Liver (tissue), 8 donors: ENCODE measurements at regions not wholly inside any gene's neighbourhood (a gene's known extent, or its start where the extent isn't known, plus 50 kb on each side); places are given as distances from the start of the nearest gene placed in this dataset.

Source experiments
- DNase-seq: peaks from one replicate; pipeline ENCODE4 v3.0.0-alpha.2; 2017; ENCODE audit warnings: low spot score
- H3K27ac ChIP-seq, 2 donors: one replicate each; pipeline ENCODE4 v1.7.0; 2013; ENCODE audit warnings: inconsistent platforms in 2 of 2, low read length in 2 of 2, control low read depth in 1 of 2, low read depth in 1 of 2, mild to moderate bottlenecking in 1 of 2
- H3K27me3 ChIP-seq, 4 donors: one replicate each; pipeline versions ENCODE4 v1.6.1 to v1.7.0; 2013; ENCODE audit warnings: low read length in 3 of 4, inconsistent platforms in 1 of 4, mild to moderate bottlenecking in 1 of 4, moderate library complexity in 1 of 4; ENCODE audit not compliant: control insufficient read depth in 4 of 4, insufficient read depth in 4 of 4
- H3K36me3 ChIP-seq, 4 donors: one replicate each; pipeline versions ENCODE4 v1.6.1 to v1.7.0; 2013; ENCODE audit warnings: low read length in 3 of 4, mild to moderate bottlenecking in 3 of 4, low read depth in 1 of 4, moderate library complexity in 1 of 4; ENCODE audit not compliant: control insufficient read depth in 4 of 4, insufficient read depth in 3 of 4
- H3K4me1 ChIP-seq, 4 donors: one replicate each; pipeline versions ENCODE4 v1.6.1 to v1.7.0; 2013; ENCODE audit warnings: low read length in 3 of 4, mild to moderate bottlenecking in 3 of 4, moderate library complexity in 1 of 4; ENCODE audit not compliant: control insufficient read depth in 4 of 4, insufficient read depth in 4 of 4
- H3K4me3 ChIP-seq, 3 donors: one replicate each; pipeline versions ENCODE4 v1.6.1 to v1.7.0; 2013; ENCODE audit warnings: low read length in 3 of 3, control low read depth in 1 of 3, low read depth in 1 of 3, mild to moderate bottlenecking in 1 of 3
- H3K9ac ChIP-seq, 2 donors: one replicate each; pipeline ENCODE4 v1.7.0; 2013; ENCODE audit warnings: low read length in 2 of 2, mild to moderate bottlenecking in 2 of 2, moderate library complexity in 2 of 2, control low read depth in 1 of 2, low read depth in 1 of 2
- H3K9me3 ChIP-seq, 4 donors: one replicate each; pipeline versions ENCODE4 v1.6.1 to v1.7.0; 2013; ENCODE audit warnings: low read length in 3 of 4; ENCODE audit not compliant: control insufficient read depth in 4 of 4
- FOXA1 ChIP-seq: IDR thresholded peaks from 2 replicates; pipeline ENCODE4 v1.6.1; 2016; ENCODE audit warnings: antibody characterized with exemption
- GABPA ChIP-seq, 2 donors: IDR thresholded peaks in 1 of 2; conservative IDR thresholded peaks in 1 of 2; 2 replicates each; pipeline ENCODE4 v1.6.1; 2016; ENCODE audit warnings: antibody characterized with exemption in 2 of 2, mild to moderate bottlenecking in 1 of 2, moderate library complexity in 1 of 2
- HNF4A ChIP-seq, 2 donors: conservative IDR thresholded peaks; 2 replicates each; pipeline ENCODE4 v1.6.1; 2016; ENCODE audit warnings: antibody characterized with exemption in 2 of 2, mild to moderate bottlenecking in 2 of 2
- HNF4G ChIP-seq: IDR thresholded peaks from 2 replicates; pipeline ENCODE4 v1.6.1; 2016; ENCODE audit warnings: antibody characterized with exemption
- JUND ChIP-seq, 2 donors: IDR thresholded peaks; 2 replicates each; pipeline ENCODE4 v1.6.1; 2016; ENCODE audit warnings: antibody characterized with exemption in 2 of 2
- NR2F2 ChIP-seq: IDR thresholded peaks from 2 replicates; pipeline ENCODE4 v1.6.1; 2016; ENCODE audit warnings: antibody characterized with exemption
- RXRA ChIP-seq, 2 donors: IDR thresholded peaks; 2 replicates each; pipeline ENCODE4 v1.6.1; 2017 to 2018; ENCODE audit warnings: antibody characterized with exemption in 2 of 2, mild to moderate bottlenecking in 1 of 2
- SP1 ChIP-seq: IDR thresholded peaks from 2 replicates; pipeline ENCODE4 v1.6.1; 2018; ENCODE audit warnings: antibody characterized with exemption, mild to moderate bottlenecking
- TAF1 ChIP-seq: conservative IDR thresholded peaks from 2 replicates; pipeline ENCODE4 v1.6.1; 2016; ENCODE audit warnings: antibody characterized with exemption, mild to moderate bottlenecking
- YY1 ChIP-seq: IDR thresholded peaks from 2 replicates; pipeline ENCODE4 v1.6.1; 2016; ENCODE audit warnings: antibody characterized with exemption, mild to moderate bottlenecking
- WGBS: extraction: QIAGEN DNeasy Blood & Tissue Kit; methylation state at CpG from one replicate; pipeline ENCODE4 v1.1.7; 2013; 5-methylcytosine and 5-hydroxymethylcytosine counted together
- TF ChIP-seq, protein P1 (sequence below): fragments of 150-350 bp; IDR thresholded peaks from 2 replicates; pipeline ENCODE4 v1.5.1; 2017; ENCODE audit warnings: improper control_type of control experiment, low read depth, low read length; ENCODE audit not compliant: missing input control
- TF ChIP-seq, protein P2 (sequence below): IDR thresholded peaks from 2 replicates; pipeline ENCODE4 v1.6.1; 2016; ENCODE audit warnings: antibody characterized with exemption
- TF ChIP-seq, protein P3 (sequence below): IDR thresholded peaks from 2 replicates; pipeline ENCODE4 v1.6.1; 2016; ENCODE audit warnings: antibody characterized with exemption
- TF ChIP-seq, protein P4 (sequence below): IDR thresholded peaks from 2 replicates; pipeline ENCODE4 v1.6.1; 2016; ENCODE audit warnings: antibody characterized with exemption, mild to moderate bottlenecking
- TF ChIP-seq, protein P5 (sequence below): IDR thresholded peaks from 2 replicates; pipeline ENCODE4 v1.6.1; 2016; ENCODE audit warnings: antibody characterized with exemption
- donor health status: healthy.
- donor health status: healthy.
- donor health status: healthy.
- donor health status: healthy.
- donor health status: healthy.

DNA sequence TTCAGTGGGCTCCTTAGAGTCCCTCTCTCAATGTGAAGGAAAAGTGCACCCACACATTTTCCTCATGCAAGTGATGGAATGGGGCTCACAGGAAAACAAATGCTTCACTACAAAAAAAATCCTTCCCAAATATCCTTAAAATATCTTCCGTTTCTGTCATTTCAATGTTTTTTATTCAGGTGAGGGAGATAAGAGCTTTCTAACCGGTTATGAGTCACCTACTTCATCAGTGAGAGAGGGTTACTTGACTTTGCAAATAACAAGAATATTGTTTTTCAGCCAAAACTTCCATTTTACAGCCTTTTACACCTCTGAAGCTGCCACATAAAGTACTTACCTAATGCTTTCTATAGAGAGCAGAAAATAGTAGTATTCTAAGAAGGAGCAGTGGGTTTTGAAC, 98.3 kb upstream of the CD55 start:
- no peak for TF ChIP-seq GABPA (IDR thresholded peaks at IDR 0.05 in 1 of 2, conservative IDR thresholded peaks at IDR 0.05 in 1 of 2)
- TF ChIP-seq, protein P1, sequence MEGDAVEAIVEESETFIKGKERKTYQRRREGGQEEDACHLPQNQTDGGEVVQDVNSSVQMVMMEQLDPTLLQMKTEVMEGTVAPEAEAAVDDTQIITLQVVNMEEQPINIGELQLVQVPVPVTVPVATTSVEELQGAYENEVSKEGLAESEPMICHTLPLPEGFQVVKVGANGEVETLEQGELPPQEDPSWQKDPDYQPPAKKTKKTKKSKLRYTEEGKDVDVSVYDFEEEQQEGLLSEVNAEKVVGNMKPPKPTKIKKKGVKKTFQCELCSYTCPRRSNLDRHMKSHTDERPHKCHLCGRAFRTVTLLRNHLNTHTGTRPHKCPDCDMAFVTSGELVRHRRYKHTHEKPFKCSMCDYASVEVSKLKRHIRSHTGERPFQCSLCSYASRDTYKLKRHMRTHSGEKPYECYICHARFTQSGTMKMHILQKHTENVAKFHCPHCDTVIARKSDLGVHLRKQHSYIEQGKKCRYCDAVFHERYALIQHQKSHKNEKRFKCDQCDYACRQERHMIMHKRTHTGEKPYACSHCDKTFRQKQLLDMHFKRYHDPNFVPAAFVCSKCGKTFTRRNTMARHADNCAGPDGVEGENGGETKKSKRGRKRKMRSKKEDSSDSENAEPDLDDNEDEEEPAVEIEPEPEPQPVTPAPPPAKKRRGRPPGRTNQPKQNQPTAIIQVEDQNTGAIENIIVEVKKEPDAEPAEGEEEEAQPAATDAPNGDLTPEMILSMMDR, result no peak
- no peak for TF ChIP-seq NR2F2
- TF ChIP-seq JUND (IDR thresholded peaks at IDR 0.05), result no peak
- no peak for TF ChIP-seq RXRA (IDR thresholded peaks at IDR 0.05)
- TF ChIP-seq, protein P2, sequence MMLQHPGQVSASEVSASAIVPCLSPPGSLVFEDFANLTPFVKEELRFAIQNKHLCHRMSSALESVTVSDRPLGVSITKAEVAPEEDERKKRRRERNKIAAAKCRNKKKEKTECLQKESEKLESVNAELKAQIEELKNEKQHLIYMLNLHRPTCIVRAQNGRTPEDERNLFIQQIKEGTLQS, result no peak
- TF ChIP-seq, protein P3, sequence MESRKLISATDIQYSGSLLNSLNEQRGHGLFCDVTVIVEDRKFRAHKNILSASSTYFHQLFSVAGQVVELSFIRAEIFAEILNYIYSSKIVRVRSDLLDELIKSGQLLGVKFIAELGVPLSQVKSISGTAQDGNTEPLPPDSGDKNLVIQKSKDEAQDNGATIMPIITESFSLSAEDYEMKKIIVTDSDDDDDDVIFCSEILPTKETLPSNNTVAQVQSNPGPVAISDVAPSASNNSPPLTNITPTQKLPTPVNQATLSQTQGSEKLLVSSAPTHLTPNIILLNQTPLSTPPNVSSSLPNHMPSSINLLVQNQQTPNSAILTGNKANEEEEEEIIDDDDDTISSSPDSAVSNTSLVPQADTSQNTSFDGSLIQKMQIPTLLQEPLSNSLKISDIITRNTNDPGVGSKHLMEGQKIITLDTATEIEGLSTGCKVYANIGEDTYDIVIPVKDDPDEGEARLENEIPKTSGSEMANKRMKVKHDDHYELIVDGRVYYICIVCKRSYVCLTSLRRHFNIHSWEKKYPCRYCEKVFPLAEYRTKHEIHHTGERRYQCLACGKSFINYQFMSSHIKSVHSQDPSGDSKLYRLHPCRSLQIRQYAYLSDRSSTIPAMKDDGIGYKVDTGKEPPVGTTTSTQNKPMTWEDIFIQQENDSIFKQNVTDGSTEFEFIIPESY, result no peak
- TF ChIP-seq, protein P4, sequence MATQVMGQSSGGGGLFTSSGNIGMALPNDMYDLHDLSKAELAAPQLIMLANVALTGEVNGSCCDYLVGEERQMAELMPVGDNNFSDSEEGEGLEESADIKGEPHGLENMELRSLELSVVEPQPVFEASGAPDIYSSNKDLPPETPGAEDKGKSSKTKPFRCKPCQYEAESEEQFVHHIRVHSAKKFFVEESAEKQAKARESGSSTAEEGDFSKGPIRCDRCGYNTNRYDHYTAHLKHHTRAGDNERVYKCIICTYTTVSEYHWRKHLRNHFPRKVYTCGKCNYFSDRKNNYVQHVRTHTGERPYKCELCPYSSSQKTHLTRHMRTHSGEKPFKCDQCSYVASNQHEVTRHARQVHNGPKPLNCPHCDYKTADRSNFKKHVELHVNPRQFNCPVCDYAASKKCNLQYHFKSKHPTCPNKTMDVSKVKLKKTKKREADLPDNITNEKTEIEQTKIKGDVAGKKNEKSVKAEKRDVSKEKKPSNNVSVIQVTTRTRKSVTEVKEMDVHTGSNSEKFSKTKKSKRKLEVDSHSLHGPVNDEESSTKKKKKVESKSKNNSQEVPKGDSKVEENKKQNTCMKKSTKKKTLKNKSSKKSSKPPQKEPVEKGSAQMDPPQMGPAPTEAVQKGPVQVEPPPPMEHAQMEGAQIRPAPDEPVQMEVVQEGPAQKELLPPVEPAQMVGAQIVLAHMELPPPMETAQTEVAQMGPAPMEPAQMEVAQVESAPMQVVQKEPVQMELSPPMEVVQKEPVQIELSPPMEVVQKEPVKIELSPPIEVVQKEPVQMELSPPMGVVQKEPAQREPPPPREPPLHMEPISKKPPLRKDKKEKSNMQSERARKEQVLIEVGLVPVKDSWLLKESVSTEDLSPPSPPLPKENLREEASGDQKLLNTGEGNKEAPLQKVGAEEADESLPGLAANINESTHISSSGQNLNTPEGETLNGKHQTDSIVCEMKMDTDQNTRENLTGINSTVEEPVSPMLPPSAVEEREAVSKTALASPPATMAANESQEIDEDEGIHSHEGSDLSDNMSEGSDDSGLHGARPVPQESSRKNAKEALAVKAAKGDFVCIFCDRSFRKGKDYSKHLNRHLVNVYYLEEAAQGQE, result no peak
- no peak for TF ChIP-seq HNF4G
- TF ChIP-seq YY1, result no peak
- no peak for TF ChIP-seq FOXA1
- no peak for TF ChIP-seq TAF1
- no peak for TF ChIP-seq SP1
- TF ChIP-seq, protein P5, sequence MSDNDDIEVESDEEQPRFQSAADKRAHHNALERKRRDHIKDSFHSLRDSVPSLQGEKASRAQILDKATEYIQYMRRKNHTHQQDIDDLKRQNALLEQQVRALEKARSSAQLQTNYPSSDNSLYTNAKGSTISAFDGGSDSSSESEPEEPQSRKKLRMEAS, result no peak
- TF ChIP-seq HNF4A (conservative IDR thresholded peaks at IDR 0.05), result no peak
- no peaks in the 10 kb centered on the region for H3K9me3 ChIP-seq
- H3K27ac ChIP-seq, result no peak overlapping the region
- H3K4me3 ChIP-seq, result no peak overlapping the region
- H3K9ac ChIP-seq, result no peak overlapping the region
- no peak for DNase-seq
- no peaks in the 10 kb centered on the region for H3K36me3 ChIP-seq
- no peaks in the 10 kb centered on the region for H3K4me1 ChIP-seq
- no peaks in the 10 kb centered on the region for H3K27me3 ChIP-seq
- WGBS, result 93% methylated on average over 2 of the region's 2 CpGs

DNA sequence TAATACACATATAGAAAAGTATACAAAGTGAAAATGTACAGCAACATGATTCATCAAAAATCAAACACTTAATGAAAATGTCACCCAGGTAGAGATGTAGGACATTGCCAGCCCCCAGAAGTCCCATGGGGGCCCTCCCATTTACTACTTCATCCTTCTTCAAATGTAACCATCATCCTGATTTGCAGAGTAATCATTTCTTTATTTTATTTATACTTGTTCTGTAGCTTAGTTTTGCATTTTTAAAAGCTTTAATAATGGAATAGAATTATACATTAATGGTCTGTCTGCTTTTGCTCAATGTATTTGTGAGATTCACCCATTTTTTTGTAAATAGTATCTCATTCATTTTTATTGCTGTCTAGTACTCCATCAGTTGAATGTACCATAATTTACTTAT, 96.8 kb upstream of the CD55 start:
- no peaks in the 10 kb centered on the region for H3K27me3 ChIP-seq
- H3K27ac ChIP-seq, result no peak overlapping the region
- TF ChIP-seq GABPA (IDR thresholded peaks at IDR 0.05 in 1 of 2, conservative IDR thresholded peaks at IDR 0.05 in 1 of 2), result no peak
- no peak for TF ChIP-seq YY1
- TF ChIP-seq, protein P4, result no peak
- no peak for TF ChIP-seq JUND (IDR thresholded peaks at IDR 0.05)
- TF ChIP-seq, protein P3, result no peak
- H3K9me3 ChIP-seq, result no peaks in the 10 kb centered on the region
- H3K9ac ChIP-seq, result no peak overlapping the region
- H3K36me3 ChIP-seq, result no peaks in the 10 kb centered on the region
- no peak for DNase-seq
- H3K4me1 ChIP-seq, result no peaks in the 10 kb centered on the region
- H3K4me3 ChIP-seq, result no peak overlapping the region
